ENCODE measurements at regions not wholly inside any gene's neighbourhood (a gene's known extent, or its start where the extent isn't known, plus 50 kb on each side); places are given as distances from the start of the nearest gene placed in this dataset.

- no TSS peak for BruUV-seq (replicated peaks)
- H3K27ac ChIP-seq (ENCODE audit: low read depth, low read length, poor library complexity, severe bottlenecking): no peak overlapping the region
- peak overlapping the region; percentile 28 for H3K4me3 ChIP-seq (ENCODE audit: low read depth, low read length, poor library complexity, severe bottlenecking)
- H3K27me3 ChIP-seq (replicated peaks; ENCODE audit: insufficient read depth, low read depth, low read length, poor library complexity): no peaks in the 10 kb centered on the region
- intact Hi-C loops (cut with micrococcal nuclease; ENCODE audit: unreplicated experiment): no loop called here
- ChIA-PET CTCF (no interaction called here), POLR2A (ENCODE audit: low non-redundant PET) (no interaction called here)
- no peak for TF ChIP-seq EZH2 (IDR thresholded peaks at IDR 0.05; ENCODE audit: borderline replicate concordance, low read depth, low read length, poor library complexity, severe bottlenecking)
- TF ChIP-seq, protein P1, sequence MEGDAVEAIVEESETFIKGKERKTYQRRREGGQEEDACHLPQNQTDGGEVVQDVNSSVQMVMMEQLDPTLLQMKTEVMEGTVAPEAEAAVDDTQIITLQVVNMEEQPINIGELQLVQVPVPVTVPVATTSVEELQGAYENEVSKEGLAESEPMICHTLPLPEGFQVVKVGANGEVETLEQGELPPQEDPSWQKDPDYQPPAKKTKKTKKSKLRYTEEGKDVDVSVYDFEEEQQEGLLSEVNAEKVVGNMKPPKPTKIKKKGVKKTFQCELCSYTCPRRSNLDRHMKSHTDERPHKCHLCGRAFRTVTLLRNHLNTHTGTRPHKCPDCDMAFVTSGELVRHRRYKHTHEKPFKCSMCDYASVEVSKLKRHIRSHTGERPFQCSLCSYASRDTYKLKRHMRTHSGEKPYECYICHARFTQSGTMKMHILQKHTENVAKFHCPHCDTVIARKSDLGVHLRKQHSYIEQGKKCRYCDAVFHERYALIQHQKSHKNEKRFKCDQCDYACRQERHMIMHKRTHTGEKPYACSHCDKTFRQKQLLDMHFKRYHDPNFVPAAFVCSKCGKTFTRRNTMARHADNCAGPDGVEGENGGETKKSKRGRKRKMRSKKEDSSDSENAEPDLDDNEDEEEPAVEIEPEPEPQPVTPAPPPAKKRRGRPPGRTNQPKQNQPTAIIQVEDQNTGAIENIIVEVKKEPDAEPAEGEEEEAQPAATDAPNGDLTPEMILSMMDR (conservative IDR thresholded peaks at IDR 0.05; ENCODE audit: low read depth, low read length): no peak
- no peak for DNase-seq (ENCODE audit: low spot score)
- no peaks in the 10 kb centered on the region for H3K36me3 ChIP-seq (ENCODE audit: insufficient read depth, low read length, poor library complexity, severe bottlenecking)
- no peaks in the 10 kb centered on the region for H3K9me3 ChIP-seq (ENCODE audit: low read depth, low read length, poor library complexity, severe bottlenecking)
- H3K4me1 ChIP-seq (ENCODE audit: insufficient read depth, low read length, poor library complexity, severe bottlenecking): no peaks in the 10 kb centered on the region
Observed at GRCh38 chr11:46216765-46217089, 60.7 kb upstream of the CREB3L1 start.

GRCh38 chr11:46216019-46216764, 61.3 kb upstream of the CREB3L1 start:
- no peak for TF ChIP-seq EZH2 (IDR thresholded peaks at IDR 0.05; ENCODE audit: borderline replicate concordance, low read depth, low read length, poor library complexity, severe bottlenecking)
- TF ChIP-seq, protein P1 (conservative IDR thresholded peaks at IDR 0.05; ENCODE audit: low read depth, low read length): no peak
- POLR2A ChIA-PET (ENCODE audit: low non-redundant PET): no interaction called here
- intact Hi-C loops (cut with micrococcal nuclease; ENCODE audit: unreplicated experiment): no loop called here
- no peaks in the 10 kb centered on the region for H3K36me3 ChIP-seq (ENCODE audit: insufficient read depth, low read length, poor library complexity, severe bottlenecking)
- no peak overlapping the region for H3K27ac ChIP-seq (ENCODE audit: low read depth, low read length, poor library complexity, severe bottlenecking)
- no peaks in the 10 kb centered on the region for H3K27me3 ChIP-seq (replicated peaks; ENCODE audit: insufficient read depth, low read depth, low read length, poor library complexity)
- peak overlapping the region; percentile 28 for H3K4me3 ChIP-seq (ENCODE audit: low read depth, low read length, poor library complexity, severe bottlenecking)
- CTCF ChIA-PET: no interaction called here
- no peaks in the 10 kb centered on the region for H3K4me1 ChIP-seq (ENCODE audit: insufficient read depth, low read length, poor library complexity, severe bottlenecking)
- DNase-seq (ENCODE audit: low spot score): no peak
- no peaks in the 10 kb centered on the region for H3K9me3 ChIP-seq (ENCODE audit: low read depth, low read length, poor library complexity, severe bottlenecking)
- no TSS peak for BruUV-seq (replicated peaks)

- no TSS peak for BruUV-seq (replicated peaks)
- POLR2A ChIA-PET (ENCODE audit: low non-redundant PET): no interaction called here
Observed at GRCh38 chr11:46215208-46215931, 62.1 kb upstream of the CREB3L1 start.

More at GRCh38 chr11:46215208-46215931, 62.1 kb upstream of the CREB3L1 start:
- Histone ChIP-seq H3K4me3 (ENCODE audit: low read depth, low read length, poor library complexity, severe bottlenecking) (no peak overlapping the region), H3K4me1 (ENCODE audit: insufficient read depth, low read length, poor library complexity, severe bottlenecking) (no peaks in the 10 kb centered on the region), H3K9me3 (ENCODE audit: low read depth, low read length, poor library complexity, severe bottlenecking) (no peaks in the 10 kb centered on the region), H3K36me3 (ENCODE audit: insufficient read depth, low read length, poor library complexity, severe bottlenecking) (no peaks in the 10 kb centered on the region), H3K27ac (ENCODE audit: low read depth, low read length, poor library complexity, severe bottlenecking) (no peak overlapping the region), H3K27me3 (replicated peaks; ENCODE audit: insufficient read depth, low read depth, low read length, poor library complexity) (no peaks in the 10 kb centered on the region)
- DNase-seq (ENCODE audit: low spot score): no peak
- intact Hi-C loops (cut with micrococcal nuclease; ENCODE audit: unreplicated experiment): no loop called here
- no peak for TF ChIP-seq EZH2 (IDR thresholded peaks at IDR 0.05; ENCODE audit: borderline replicate concordance, low read depth, low read length, poor library complexity, severe bottlenecking)
- TF ChIP-seq, protein P1 (conservative IDR thresholded peaks at IDR 0.05; ENCODE audit: low read depth, low read length): no peak
- CTCF ChIA-PET: interaction anchor here (0.6 kb wide), 1 partner anchor 27 kb away, joined by 6 read pairs; no protein-coding TSS in a partner anchor

All from A673 (cell line).